ENCODE measurements at regions not wholly inside any gene's neighbourhood (a gene's known extent, or its start where the extent isn't known, plus 50 kb on each side); places are given as distances from the start of the nearest gene placed in this dataset.
"Not testable (repeated sequence)": the region's sequence is repeated elsewhere in the genome, so short reads cannot be mapped to it uniquely, and the experiment has no call there.

DNA sequence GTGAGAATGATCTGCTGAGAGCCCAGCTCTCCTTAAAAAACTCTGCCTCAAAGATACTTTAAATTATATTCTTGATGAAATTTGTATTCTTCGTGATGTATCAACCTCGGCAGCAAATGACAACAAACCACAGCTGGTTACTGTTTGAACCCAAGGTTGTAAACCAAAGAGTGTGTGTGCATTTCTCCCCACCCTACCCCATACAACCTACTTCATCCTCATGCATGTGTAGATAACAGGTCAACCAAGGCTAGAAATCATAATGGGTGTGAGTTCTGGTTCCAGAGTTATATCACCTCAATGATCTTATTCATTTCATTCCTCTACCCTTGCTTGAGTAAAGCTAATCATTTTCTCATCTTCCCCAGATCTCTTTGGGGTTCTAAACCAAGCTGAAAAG is 58.8 kb upstream of the DPP6 start:
- H3K27ac ChIP-seq; H3K27me3 ChIP-seq (replicated peaks); in situ Hi-C loops (cut with HindIII; ENCODE audit: low pct_ligation_motif_present, low sequenced_read_pairs); H3K36me3 ChIP-seq (replicated peaks); H3K4me3 ChIP-seq (ENCODE audit: low read depth, low read length); DNase-seq: not testable (repeated sequence)

DNA sequence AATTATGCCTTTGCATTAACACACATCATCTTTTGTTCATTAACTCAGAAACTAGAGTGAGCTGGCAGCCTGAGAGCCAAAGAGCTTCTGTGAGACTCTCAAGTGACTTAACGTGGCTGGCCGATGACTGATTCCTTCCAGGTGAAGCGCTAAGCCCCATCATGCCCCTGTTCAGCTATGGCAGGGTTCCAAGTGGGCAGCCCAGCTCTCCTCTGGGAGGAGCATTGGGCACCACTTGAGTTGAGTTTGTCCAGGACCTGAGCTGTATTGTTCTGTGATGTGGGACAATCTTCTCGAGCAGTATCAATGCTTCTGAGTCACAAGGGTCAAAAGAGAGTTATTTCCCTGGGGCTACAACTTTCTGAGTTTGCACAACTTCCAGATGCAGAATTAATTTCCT is 53.3 kb upstream of the DPP6 start:
- DNase-seq; H3K4me3 ChIP-seq (ENCODE audit: low read depth, low read length); H3K27ac ChIP-seq; H3K36me3 ChIP-seq (replicated peaks); in situ Hi-C loops (cut with HindIII; ENCODE audit: low pct_ligation_motif_present, low sequenced_read_pairs); H3K27me3 ChIP-seq (replicated peaks): not testable (repeated sequence)

All from brain microvascular endothelial cell (primary cell).